GM23248 (cell line): ENCODE measurements at regions not wholly inside any gene's neighbourhood (a gene's known extent, or its start where the extent isn't known, plus 50 kb on each side); places are given as distances from the start of the nearest gene placed in this dataset.

Source experiments
- EZH2 ChIP-seq: fragments of 200-600 bp; sonication (generic); IDR thresholded peaks from 2 replicates; pipeline ENCODE4 v1.6.1; 2018; ENCODE audit warnings: antibody characterized with exemption, mild to moderate bottlenecking; ENCODE audit not compliant: insufficient read depth, poor library complexity, severe bottlenecking
- EZH2phosphoT487 ChIP-seq: fragments of 200-600 bp; sonication (generic); IDR thresholded peaks from 2 replicates; pipeline ENCODE4 v1.6.1; 2018; ENCODE audit warnings: antibody characterized with exemption, moderate library complexity, mild to moderate bottlenecking, low read depth; ENCODE audit not compliant: insufficient read depth

GRCh38 chr4:26199596-26199995 lies 121.2 kb upstream of the RBPJ start:
- TF ChIP-seq EZH2: no peak
- TF ChIP-seq EZH2phosphoT487: no peak
